HEK293 (cell line): ENCODE measurements at regions not wholly inside any gene's neighbourhood (a gene's known extent, or its start where the extent isn't known, plus 50 kb on each side); places are given as distances from the start of the nearest gene placed in this dataset.

Experiments
- BCL11A ChIP-seq: fragments of 450-650 bp; formaldehyde crosslinking; IDR thresholded peaks from 2 replicates; pipeline ENCODE4 v1.5.1; 2016; ENCODE audit warnings: low read depth, missing biosample characterization, missing genetic modification characterization
- CTCF ChIP-seq: fragments of 450-650 bp; formaldehyde crosslinking; IDR thresholded peaks from 2 replicates; pipeline ENCODE4 v1.5.1; 2016; ENCODE audit warnings: missing biosample characterization, missing genetic modification characterization
- KLF8 ChIP-seq: fragments of 450-650 bp; formaldehyde crosslinking; IDR thresholded peaks from 2 replicates; pipeline ENCODE4 v1.5.1; 2016; ENCODE audit warnings: missing biosample characterization, missing genetic modification characterization
- PRDM10 ChIP-seq: fragments of 450-650 bp; formaldehyde crosslinking; IDR thresholded peaks from 2 replicates; pipeline ENCODE4 v1.5.1; 2016; ENCODE audit warnings: missing biosample characterization, missing genetic modification characterization
- SP2 ChIP-seq: fragments of 450-650 bp; formaldehyde crosslinking; IDR thresholded peaks from 2 replicates; pipeline ENCODE4 v1.5.1; 2016; ENCODE audit warnings: missing biosample characterization, missing genetic modification characterization
- TCF7L2 ChIP-seq: IDR thresholded peaks from 2 replicates; pipeline ENCODE4 v1.6.1; 2011; ENCODE audit warnings: low read depth, mild to moderate bottlenecking, inconsistent platforms, low read length, moderate library complexity, borderline replicate concordance
- YY1 ChIP-seq: fragments of 450-650 bp; formaldehyde crosslinking; IDR thresholded peaks from 2 replicates; pipeline ENCODE4 v1.5.1; 2018; ENCODE audit warnings: missing biosample characterization, missing genetic modification characterization
- ZBTB8A ChIP-seq: fragments of 450-650 bp; formaldehyde crosslinking; IDR thresholded peaks from 2 replicates; pipeline ENCODE4 v1.5.1; 2016; ENCODE audit warnings: missing biosample characterization, missing genetic modification characterization
- ZIC2 ChIP-seq: fragments of 450-650 bp; formaldehyde crosslinking; IDR thresholded peaks from 2 replicates; pipeline ENCODE4 v1.5.1; 2016; ENCODE audit warnings: missing biosample characterization, missing genetic modification characterization
- ZNF138 ChIP-seq: fragments of 450-650 bp; formaldehyde crosslinking; IDR thresholded peaks from 2 replicates; pipeline ENCODE4 v1.5.1; 2016; ENCODE audit warnings: missing biosample characterization, missing genetic modification characterization, borderline replicate concordance
- ZNF274 ChIP-seq, 2 experiments: fragments of 200-500 bp in 1 of 2; fragments of 450-650 bp in 1 of 2; sonication (Bioruptor generic) in 1 of 2; formaldehyde crosslinking in 1 of 2; IDR thresholded peaks; 2 replicates each; pipeline versions ENCODE4 v1.5.1 to v1.6.1; 2014 to 2016; ENCODE audit warnings: borderline replicate concordance in 1 of 2, inconsistent platforms in 1 of 2, low read length in 1 of 2, missing biosample characterization in 1 of 2, missing genetic modification characterization in 1 of 2
- ZNF785 ChIP-seq: fragments of 450-650 bp; formaldehyde crosslinking; IDR thresholded peaks from 2 replicates; pipeline ENCODE4 v1.5.1; 2016; ENCODE audit warnings: missing biosample characterization, missing genetic modification characterization
- TF ChIP-seq, protein P1 (sequence below): fragments of 450-650 bp; formaldehyde crosslinking; IDR thresholded peaks from 2 replicates; pipeline ENCODE4 v1.5.1; 2016; ENCODE audit warnings: missing biosample characterization, missing genetic modification characterization
- TF ChIP-seq, protein P2 (sequence below): fragments of 450-650 bp; formaldehyde crosslinking; IDR thresholded peaks from 2 replicates; pipeline ENCODE4 v1.5.1; 2016; ENCODE audit warnings: missing biosample characterization, missing genetic modification characterization

DNA sequence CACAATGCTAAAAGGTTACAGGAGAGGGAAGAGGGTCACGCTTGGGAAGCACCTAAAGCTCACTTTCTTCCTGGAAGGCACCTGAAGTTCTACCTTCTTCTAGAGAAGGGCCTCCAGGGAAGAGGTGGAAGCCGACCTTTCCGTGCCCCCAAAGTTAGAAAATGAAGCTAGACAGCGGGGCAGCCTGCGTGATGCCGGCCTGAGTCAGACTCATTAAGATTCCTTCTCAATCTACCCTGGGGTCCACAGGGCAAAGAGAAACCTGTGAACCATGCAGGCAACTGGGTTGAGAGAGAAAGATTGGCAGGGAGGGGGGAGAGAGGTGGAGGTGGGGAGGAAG lies 54.8 kb upstream of the CCDC167 start:
- TF ChIP-seq ZNF785 (tag by site-specific recombination): no peak
- TF ChIP-seq ZBTB8A (tag by site-specific recombination): no peak
- no peak for TF ChIP-seq TCF7L2
- TF ChIP-seq SP2 (tag by site-specific recombination): no peak
- TF ChIP-seq, protein P1, sequence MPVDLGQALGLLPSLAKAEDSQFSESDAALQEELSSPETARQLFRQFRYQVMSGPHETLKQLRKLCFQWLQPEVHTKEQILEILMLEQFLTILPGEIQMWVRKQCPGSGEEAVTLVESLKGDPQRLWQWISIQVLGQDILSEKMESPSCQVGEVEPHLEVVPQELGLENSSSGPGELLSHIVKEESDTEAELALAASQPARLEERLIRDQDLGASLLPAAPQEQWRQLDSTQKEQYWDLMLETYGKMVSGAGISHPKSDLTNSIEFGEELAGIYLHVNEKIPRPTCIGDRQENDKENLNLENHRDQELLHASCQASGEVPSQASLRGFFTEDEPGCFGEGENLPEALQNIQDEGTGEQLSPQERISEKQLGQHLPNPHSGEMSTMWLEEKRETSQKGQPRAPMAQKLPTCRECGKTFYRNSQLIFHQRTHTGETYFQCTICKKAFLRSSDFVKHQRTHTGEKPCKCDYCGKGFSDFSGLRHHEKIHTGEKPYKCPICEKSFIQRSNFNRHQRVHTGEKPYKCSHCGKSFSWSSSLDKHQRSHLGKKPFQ (tag by site-specific recombination): no peak
- TF ChIP-seq CTCF: no peak
- TF ChIP-seq BCL11A (tag by site-specific recombination): no peak
- no peak for TF ChIP-seq ZNF274 (IDR thresholded peaks at IDR 0.05; ENCODE audit: low read length)
- no peak for TF ChIP-seq ZNF274 (tag by site-specific recombination; IDR thresholded peaks at IDR 0.05; ENCODE audit: borderline replicate concordance)
- no peak; the same call in 1 of the 2 replicates for TF ChIP-seq ZIC2 (tag by site-specific recombination)
- TF ChIP-seq ZNF138 (tag by site-specific recombination): no peak
- TF ChIP-seq KLF8 (tag by site-specific recombination): no peak
- TF ChIP-seq YY1 (tag by site-specific recombination): no peak
- TF ChIP-seq, protein P2, sequence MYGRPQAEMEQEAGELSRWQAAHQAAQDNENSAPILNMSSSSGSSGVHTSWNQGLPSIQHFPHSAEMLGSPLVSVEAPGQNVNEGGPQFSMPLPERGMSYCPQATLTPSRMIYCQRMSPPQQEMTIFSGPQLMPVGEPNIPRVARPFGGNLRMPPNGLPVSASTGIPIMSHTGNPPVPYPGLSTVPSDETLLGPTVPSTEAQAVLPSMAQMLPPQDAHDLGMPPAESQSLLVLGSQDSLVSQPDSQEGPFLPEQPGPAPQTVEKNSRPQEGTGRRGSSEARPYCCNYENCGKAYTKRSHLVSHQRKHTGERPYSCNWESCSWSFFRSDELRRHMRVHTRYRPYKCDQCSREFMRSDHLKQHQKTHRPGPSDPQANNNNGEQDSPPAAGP (tag by site-specific recombination): no peak
- no peak for TF ChIP-seq PRDM10 (tag by site-specific recombination)
